ENCODE measurements at regions not wholly inside any gene's neighbourhood (a gene's known extent, or its start where the extent isn't known, plus 50 kb on each side); places are given as distances from the start of the nearest gene placed in this dataset.

DNA sequence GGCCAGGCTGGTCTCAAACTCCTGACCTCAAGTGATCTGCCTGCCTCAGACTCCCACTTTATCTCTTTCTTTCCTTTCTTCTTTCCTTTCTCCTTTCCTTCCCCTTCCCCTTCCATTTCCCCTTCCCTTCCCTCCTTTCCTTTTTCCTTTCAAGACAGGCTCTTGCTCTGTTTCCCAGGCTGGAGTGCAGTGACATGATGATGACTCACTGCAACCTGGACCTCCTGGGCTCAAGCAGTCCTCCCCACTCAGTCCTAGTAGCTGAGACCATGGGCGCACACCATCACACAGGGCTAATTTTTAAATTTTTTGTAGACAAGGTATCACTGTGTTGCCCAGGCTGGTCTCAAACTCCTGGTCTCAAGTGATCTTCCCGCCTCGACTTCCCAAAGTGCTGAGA lies 377.6 kb upstream of the ZFP64 start:
- Histone ChIP-seq H3K4me1 (ENCODE audit: insufficient read depth, low read length, poor library complexity, severe bottlenecking) (no peaks in the 10 kb centered on the region), H2AFZ (ENCODE audit: low read length) (no peak overlapping the region), H3K36me3 (ENCODE audit: insufficient read depth, low read length) (no peaks in the 10 kb centered on the region), H3K4me2 (ENCODE audit: low read depth, low read length, poor library complexity, severe bottlenecking) (no peak overlapping the region), H4K20me1 (ENCODE audit: insufficient read depth, low read length, poor library complexity, severe bottlenecking) (no peaks in the 10 kb centered on the region), H3K27me3 (ENCODE audit: insufficient read depth, low read length, poor library complexity, severe bottlenecking) (no peaks in the 10 kb centered on the region), H3K9me3 (ENCODE audit: insufficient read depth, low read depth, low read length) (no peaks in the 10 kb centered on the region), H3F3A (ENCODE audit: low read depth) (no peaks in the 10 kb centered on the region), H3K79me2 (ENCODE audit: insufficient read depth, low read length) (no peaks in the 10 kb centered on the region), H3K4me3 (ENCODE audit: low read length, poor library complexity, severe bottlenecking) (no peak overlapping the region), H3K9ac (ENCODE audit: low read depth, low read length, poor library complexity, severe bottlenecking) (no peak overlapping the region), H3K9me2 (replicated peaks; ENCODE audit: low read depth, low read length) (no peaks in the 10 kb centered on the region)
- no peak for TF ChIP-seq EZH2phosphoT487 (IDR thresholded peaks at IDR 0.05; ENCODE audit: borderline replicate concordance)
- TF ChIP-seq, protein P1, sequence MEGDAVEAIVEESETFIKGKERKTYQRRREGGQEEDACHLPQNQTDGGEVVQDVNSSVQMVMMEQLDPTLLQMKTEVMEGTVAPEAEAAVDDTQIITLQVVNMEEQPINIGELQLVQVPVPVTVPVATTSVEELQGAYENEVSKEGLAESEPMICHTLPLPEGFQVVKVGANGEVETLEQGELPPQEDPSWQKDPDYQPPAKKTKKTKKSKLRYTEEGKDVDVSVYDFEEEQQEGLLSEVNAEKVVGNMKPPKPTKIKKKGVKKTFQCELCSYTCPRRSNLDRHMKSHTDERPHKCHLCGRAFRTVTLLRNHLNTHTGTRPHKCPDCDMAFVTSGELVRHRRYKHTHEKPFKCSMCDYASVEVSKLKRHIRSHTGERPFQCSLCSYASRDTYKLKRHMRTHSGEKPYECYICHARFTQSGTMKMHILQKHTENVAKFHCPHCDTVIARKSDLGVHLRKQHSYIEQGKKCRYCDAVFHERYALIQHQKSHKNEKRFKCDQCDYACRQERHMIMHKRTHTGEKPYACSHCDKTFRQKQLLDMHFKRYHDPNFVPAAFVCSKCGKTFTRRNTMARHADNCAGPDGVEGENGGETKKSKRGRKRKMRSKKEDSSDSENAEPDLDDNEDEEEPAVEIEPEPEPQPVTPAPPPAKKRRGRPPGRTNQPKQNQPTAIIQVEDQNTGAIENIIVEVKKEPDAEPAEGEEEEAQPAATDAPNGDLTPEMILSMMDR (conservative IDR thresholded peaks at IDR 0.05; ENCODE audit: low read length), result no peak

DNA sequence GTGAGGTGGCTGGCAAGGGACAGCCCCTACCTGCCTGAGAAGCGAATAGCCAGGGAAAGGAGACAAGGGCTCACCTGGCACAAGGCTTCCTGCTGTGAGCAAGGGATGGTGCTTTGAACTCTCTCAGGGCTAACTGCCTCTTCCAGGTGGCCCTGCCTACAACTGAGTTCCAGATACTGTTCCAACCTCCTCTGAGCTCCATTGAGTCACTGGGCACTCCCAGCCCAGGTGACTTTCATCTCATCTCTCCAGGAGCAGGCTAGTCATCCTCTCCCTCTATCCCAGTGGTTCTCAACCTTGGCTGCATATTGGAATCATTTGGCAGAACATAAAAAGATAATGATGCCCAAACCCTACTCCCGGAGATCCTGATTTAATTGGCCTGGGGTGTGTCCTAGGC lies 374.0 kb upstream of the ZFP64 start:
- TF ChIP-seq EZH2phosphoT487 (IDR thresholded peaks at IDR 0.05; ENCODE audit: borderline replicate concordance), result no peak
- TF ChIP-seq, protein P1 (conservative IDR thresholded peaks at IDR 0.05; ENCODE audit: low read length), result no peak
- no peaks in the 10 kb centered on the region for H3K9me2 ChIP-seq (replicated peaks; ENCODE audit: low read depth, low read length)
- H3K9me3 ChIP-seq (ENCODE audit: insufficient read depth, low read depth, low read length), result no peaks in the 10 kb centered on the region
- H3F3A ChIP-seq (ENCODE audit: low read depth), result no peaks in the 10 kb centered on the region
- no peak overlapping the region for H2AFZ ChIP-seq (ENCODE audit: low read length)
- no peak overlapping the region for H3K9ac ChIP-seq (ENCODE audit: low read depth, low read length, poor library complexity, severe bottlenecking)
- no peaks in the 10 kb centered on the region for H3K27me3 ChIP-seq (ENCODE audit: insufficient read depth, low read length, poor library complexity, severe bottlenecking)
- H3K4me1 ChIP-seq (ENCODE audit: insufficient read depth, low read length, poor library complexity, severe bottlenecking), result no peaks in the 10 kb centered on the region
- no peaks in the 10 kb centered on the region for H3K79me2 ChIP-seq (ENCODE audit: insufficient read depth, low read length)
- H4K20me1 ChIP-seq (ENCODE audit: insufficient read depth, low read length, poor library complexity, severe bottlenecking), result no peaks in the 10 kb centered on the region
- no peak overlapping the region for H3K4me3 ChIP-seq (ENCODE audit: low read length, poor library complexity, severe bottlenecking)
- no peak overlapping the region for H3K4me2 ChIP-seq (ENCODE audit: low read depth, low read length, poor library complexity, severe bottlenecking)
- H3K36me3 ChIP-seq (ENCODE audit: insufficient read depth, low read length), result no peaks in the 10 kb centered on the region

- no peaks in the 10 kb centered on the region for H4K20me1 ChIP-seq (ENCODE audit: insufficient read depth, low read length, poor library complexity, severe bottlenecking)
- TF ChIP-seq, protein P1 (conservative IDR thresholded peaks at IDR 0.05; ENCODE audit: low read length), result no peak
- TF ChIP-seq EZH2phosphoT487 (IDR thresholded peaks at IDR 0.05; ENCODE audit: borderline replicate concordance), result no peak
- no peak overlapping the region for H3K4me2 ChIP-seq (ENCODE audit: low read depth, low read length, poor library complexity, severe bottlenecking)
- H3K9me3 ChIP-seq (ENCODE audit: insufficient read depth, low read depth, low read length), result no peaks in the 10 kb centered on the region
- H3K4me3 ChIP-seq (ENCODE audit: low read length, poor library complexity, severe bottlenecking), result no peak overlapping the region
- H3K9me2 ChIP-seq (replicated peaks; ENCODE audit: low read depth, low read length), result no peaks in the 10 kb centered on the region
- no peak overlapping the region for H3K9ac ChIP-seq (ENCODE audit: low read depth, low read length, poor library complexity, severe bottlenecking)
- no peaks in the 10 kb centered on the region for H3K27me3 ChIP-seq (ENCODE audit: insufficient read depth, low read length, poor library complexity, severe bottlenecking)
- no peaks in the 10 kb centered on the region for H3F3A ChIP-seq (ENCODE audit: low read depth)
- H2AFZ ChIP-seq (ENCODE audit: low read length), result no peak overlapping the region
- H3K79me2 ChIP-seq (ENCODE audit: insufficient read depth, low read length), result no peaks in the 10 kb centered on the region
- H3K4me1 ChIP-seq (ENCODE audit: insufficient read depth, low read length, poor library complexity, severe bottlenecking), result no peaks in the 10 kb centered on the region
- H3K36me3 ChIP-seq (ENCODE audit: insufficient read depth, low read length), result no peaks in the 10 kb centered on the region
Measured at GRCh38 chr20:52564594-52564993, 373.0 kb upstream of the ZFP64 start.
